ENCODE measurements at regions not wholly inside any gene's neighbourhood (a gene's known extent, or its start where the extent isn't known, plus 50 kb on each side); places are given as distances from the start of the nearest gene placed in this dataset.
A peak's percentile ranks its signal among the peaks of the same experiment; 100 is the strongest.

DNA sequence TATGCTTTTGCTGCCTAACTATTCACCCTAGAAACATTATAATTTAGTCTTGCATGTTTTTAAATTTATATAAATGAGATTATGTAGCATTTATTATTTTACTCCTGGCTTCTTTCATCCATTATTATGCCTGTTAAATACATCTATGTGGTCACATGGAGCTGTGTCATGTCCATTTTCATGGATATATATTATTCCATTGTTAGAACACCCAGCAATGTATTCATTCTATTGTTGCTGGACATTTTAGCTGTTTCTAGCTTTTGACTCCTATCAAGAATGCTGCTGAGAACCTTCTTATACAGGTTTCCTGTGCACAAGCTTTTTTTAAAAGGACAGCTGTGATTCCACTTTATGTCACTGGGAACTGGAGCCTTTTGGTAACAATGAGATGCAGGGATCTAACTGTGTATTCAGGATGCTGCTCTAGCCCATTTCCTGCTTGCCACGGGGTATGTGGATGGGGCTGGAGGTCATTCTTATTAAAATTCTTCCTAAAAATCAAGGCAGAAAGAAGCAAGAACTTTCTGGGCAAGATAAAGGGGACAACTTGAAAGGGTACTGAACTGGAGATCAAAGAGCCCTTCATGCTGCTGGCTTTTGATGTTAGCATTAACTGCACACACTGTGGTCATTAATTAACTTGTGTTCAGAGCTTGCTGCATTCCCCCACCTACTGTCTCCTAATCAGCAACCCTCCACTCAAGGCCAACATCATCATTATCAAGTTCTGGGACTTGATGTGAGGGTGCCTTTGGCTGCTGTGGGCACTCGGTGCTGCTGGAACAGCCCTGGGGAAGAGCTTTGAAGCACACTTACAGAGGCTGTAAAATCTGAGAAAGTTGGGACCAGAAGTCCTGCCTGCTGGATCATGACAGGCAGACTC lies 96.6 kb upstream of the AKIRIN2 start:
- DNase-seq: no peak

DNA sequence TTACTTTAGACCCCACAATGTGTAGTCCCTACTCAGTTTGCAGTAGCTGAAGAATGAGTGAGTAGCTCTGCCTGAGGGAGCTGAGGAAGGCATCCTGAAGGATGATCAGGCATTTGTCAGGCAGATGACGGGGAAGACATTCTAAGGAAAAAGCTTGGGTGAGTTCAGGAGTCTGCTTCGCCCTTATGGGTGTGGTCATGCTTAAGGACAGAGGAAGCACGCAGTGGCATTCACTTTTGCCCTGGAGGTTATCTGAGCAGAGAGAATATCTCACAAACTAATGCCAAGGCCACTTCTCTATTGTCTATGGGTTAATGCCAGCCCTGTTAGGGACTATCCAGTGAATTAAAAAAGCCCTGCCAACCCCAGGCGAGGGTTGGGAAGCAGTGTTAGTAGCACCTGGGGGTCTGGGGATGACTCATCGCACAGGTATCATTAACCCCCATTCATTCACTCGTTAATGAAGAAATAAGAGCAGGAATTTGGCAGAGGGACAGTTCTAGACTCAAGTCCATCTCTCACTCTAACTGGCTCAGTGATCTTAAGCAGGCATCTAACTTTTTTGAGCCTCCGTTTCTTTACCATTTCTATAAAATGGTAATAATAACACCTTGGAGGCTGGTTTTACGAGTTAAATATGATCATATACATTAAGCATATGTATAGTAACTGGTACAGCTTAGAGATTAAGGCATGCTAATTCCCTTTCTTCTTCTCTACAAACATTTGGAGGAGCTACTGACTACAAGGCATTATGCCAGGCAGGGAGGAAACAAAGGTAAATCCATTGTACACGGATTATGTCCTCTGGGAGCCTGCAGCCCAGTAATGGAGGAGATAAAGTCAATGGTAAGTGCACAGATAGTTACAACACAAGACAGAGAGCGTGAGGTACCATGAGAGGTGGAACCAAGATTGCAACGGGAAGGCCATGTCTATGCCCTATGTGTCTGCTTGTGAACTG lies 93.2 kb upstream of the AKIRIN2 start:
- peak; percentile 82 for DNase-seq

DNA sequence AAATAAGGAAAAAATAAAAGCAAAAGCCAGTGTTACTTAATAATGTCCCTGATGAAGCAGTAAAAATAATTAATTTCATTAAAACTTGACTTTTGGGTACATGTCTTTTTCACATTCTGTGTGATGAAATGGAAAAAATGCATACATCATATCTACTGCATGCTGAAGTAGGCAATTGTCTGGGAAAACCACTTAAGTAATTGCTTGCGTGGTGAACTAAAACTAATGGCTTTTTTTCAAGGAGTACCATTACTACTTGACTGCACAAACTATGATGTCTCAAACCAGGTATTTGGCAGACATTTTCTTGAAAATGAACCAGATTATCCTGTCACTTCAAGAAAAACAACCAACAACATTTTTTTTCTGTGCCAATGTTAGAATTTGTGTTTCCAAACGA lies 91.3 kb upstream of the AKIRIN2 start:
- DNase-seq: no peak

DNA sequence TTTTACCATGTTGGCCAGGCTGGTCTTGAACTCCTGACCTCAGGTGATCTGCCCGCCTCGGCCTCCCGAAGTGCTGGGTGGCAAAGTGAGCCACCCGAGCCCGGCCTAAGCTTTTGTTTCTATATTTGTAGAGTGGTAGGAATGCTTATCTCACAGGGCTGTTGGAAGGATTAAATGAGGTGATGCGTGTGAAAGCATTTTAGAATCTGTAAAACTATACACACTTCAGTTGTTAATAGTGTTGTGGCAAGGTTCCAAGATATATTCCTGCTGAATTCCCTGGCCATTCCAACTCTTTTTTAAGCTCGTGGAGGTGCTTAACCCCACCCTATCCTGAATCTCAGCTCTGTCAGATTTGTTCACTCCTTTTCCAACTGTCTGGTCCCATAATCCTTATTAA lies 89.9 kb upstream of the AKIRIN2 start:
- DNase-seq: no peak

DNA sequence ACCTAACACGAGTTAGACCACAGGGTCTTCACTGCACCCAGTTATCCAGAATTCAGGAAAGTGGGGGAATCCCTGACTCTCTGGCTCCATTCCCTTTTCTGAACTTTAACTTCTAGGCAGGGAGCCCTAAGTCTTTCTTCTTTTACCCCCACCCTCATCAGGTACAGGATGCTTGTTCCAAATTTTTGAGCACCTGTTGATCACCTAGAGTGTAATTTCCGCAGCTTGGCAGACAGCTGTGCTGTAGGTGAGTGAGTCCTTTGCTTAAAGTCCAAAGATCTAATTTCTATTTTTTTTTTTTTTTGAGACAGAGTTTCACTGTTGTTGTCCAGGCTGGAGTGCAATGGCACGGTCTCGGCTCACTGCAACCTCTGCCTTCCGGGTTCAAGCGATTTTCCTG lies 89.5 kb upstream of the AKIRIN2 start:
- DNase-seq: no peak

DNA sequence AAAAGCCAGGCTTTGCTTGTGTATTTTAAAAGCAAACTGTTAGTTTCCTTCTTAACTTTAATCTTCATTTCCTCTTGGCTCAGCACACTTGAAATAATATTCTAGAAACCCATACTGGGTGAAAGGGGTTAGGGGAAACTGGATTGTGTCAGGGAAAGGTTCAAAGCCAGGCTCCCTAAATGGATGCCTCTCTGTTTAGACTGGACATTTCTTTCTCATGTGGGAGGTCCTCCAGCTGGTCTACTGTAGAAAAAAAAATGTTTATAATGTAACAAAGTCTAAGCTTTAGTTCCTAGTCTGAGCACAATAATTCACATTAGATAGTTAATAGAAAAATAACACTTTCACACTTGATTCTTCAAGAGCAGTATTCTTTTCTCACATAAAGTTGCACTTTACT lies 89.0 kb upstream of the AKIRIN2 start:
- no peak for DNase-seq

DNA sequence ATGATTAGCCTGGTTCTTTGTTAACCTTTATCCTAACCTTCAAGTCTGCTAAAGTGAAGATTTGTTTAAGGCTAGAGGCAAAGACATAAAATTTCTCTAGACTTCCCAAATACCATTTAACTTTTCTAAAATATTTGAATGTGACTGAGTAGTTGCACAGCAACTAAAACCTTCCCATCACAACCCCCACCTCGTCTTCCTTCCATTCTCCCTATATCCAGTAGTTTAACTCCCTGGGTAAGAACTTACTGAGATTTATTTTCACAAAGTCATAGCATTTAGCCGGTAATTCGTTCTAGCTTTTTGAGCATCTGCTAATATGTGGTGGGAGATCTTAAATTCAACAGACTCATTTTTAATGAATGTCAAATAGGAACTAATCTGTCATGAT lies 87.9 kb upstream of the AKIRIN2 start:
- no peak for DNase-seq

DNA sequence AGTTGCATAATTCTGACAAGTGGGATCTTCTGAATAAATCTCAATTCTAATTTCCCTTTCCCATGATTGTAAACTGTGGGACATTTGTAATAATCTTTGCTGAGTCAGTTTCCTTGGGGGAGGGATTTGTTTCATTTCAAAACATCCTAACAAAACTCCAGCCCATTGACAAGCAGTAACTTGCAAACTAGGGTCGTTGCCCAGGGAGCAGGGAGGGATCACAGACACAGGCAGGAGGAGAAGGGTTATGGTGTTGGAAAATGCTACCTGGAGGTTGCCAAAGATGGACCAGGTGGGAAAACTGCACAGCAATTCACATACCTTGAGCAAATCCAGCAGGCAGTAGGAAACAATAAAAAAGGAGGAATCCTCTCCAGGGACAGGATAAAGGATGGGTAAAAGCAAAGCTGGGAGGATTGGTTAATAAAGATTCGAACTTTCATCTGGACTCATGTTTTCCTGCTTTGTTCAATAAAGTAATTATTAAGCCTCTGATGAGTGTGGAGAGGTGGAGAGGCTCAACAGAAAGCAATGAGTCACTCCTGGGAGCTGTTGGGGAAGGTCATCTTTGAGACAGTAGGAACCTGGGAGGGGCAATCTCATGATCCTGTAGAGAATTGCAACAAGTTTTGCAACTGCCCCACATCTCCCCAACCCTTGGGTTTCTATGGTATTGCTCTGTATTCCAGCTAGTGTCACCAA lies 87.3 kb upstream of the AKIRIN2 start:
- peak; percentile 55 for DNase-seq

DNA sequence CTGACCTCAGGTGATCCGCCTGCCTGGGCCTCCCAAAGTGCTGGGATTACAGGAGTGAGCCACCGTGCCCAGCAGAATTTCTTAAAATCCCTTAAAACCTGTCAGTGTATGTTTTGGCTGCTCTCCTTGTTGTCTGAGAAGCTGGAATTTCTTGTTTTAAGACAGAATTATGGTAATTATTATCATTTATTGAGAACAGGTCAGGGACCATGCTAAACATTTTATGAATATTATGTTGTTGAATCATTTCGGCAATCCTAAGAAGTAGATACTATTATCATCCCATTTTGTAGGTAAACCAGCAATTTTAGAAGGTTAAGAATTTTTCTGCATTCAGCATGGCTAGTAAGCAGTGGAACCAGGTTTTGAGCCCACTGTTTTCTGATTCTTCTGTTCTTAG lies 86.1 kb upstream of the AKIRIN2 start:
- no peak for DNase-seq

DNA sequence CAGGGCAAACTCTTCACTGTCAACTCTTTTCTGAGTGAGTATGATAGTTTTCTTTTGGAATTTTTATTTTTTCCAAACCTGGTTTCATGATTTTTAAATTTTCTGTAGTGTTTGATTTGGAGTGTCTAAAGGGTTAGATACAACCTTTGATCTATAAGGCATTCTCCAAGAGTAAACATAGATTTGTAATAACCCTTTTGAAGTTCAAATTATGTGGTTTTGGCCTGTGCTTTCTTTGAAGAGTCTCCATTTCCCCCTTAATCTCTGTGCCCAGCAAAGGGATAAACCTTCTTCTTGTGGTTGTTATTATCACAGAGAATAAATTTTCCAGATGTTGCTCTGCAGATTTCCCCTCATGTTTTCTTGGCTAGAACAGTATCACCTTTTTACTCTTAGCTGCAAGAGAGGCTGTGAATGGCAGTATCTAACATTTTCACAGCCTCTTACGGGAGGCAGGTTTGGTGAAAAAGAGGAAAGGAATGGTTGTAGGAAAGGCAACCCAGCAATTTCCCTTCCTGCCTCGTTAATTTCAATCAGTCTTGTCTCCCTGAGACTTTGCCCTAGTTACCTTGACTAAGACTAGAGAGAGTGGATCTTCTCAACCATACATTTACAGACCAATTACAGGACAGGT lies 83.3 kb upstream of the AKIRIN2 start:
- DNase-seq: no peak

DNA sequence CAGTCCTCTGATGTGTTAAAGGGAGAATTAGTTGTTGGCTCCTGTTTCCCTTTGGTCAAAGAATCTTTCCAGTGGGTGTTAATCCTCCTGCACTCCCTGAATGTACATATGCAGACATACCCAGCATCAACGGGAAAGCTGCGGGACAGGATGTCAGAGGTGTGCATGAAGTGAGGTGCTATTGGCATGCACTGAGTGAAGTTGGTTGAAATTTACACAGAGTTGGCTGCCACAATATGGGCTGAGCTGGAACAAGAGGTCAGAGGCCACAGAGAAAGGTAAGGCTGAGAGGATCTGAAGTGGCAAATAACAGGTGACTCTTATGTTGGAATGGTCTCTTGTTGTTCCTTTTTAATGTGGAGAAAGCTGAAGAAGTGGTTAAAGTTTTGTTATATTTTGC lies 82.7 kb upstream of the AKIRIN2 start:
- no peak for DNase-seq

DNA sequence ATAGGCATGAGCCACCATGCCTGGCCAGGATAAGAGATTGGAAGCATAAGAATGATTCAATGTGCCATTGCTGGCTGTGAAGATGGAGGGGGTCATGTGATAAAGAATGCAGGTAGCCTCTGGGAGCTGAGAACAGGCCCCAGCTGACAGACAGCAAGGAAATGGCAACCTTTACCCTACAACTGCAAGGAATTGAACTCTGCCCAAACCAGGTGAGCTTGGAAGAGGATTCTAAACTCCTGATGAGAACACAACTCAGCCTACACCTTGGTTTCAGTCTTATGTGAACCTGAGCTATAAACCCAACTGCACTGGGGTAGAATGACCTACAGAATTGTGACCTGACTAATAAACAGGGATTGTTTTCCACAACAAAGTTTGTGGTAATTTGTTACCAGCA lies 82.0 kb upstream of the AKIRIN2 start:
- DNase-seq: no peak

DNA sequence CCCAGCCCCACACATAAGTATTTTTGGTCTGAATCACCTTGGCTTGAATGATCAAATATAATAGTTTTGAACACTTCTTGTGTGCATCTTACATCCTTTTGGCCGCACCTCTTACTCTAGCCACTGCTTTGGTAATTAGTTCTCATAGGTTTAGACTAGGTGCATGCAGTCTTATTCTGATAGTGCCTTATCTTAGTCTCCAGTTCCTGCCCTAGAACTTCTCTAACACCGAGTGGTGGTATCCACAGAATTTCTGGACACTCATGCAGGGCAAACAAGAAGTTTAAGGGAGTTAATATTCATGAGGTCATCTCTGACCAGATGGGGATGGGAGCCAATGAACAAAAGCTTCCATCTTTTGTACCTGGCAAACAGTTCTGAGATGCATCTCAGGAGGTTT lies 77.5 kb upstream of the AKIRIN2 start:
- DNase-seq: no peak

DNA sequence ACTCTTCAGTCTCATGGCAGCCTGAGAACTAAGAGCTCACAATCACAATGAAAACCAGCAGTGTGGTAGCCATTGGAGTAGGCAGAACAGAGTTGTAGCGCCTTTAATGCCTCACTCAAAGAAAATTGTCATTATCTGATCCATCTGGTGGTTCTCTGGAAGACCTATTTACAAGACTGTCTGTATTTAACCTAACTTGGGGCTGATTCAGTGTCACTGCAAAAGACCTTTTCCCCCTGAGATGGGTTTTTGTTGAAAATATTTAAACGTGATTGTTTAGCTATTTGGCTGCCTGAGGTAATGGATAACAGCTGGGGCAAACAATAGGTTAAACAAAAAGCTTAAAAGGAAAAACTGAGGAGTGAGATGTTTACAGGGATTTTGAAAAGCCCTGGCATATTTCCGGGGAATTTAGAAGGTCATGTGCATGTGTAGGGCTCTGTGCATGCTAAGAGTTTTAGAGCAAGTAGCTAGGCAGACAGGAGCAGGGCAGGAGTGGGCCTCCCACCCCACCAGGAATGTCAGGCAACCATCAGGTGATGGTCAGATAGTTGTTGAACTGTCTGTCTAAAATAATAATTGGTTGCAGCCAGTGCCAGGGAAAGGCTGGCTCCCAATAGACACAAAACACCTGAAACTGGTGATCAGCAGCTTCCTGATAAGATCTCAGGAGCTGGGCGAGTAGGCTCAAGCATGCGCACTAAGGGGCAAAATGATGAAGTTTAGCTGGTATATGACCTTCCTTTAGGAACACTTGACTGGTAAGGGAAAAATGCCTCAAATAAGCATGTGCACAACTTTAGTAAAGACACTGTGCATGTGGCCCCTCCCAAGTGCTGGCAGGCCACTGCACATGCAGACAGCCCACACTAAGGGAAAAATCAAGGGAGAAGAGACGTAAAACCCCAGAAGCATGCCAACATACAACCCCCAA lies 70.8 kb upstream of the AKIRIN2 start:
- peak; percentile 89 for DNase-seq

DNA sequence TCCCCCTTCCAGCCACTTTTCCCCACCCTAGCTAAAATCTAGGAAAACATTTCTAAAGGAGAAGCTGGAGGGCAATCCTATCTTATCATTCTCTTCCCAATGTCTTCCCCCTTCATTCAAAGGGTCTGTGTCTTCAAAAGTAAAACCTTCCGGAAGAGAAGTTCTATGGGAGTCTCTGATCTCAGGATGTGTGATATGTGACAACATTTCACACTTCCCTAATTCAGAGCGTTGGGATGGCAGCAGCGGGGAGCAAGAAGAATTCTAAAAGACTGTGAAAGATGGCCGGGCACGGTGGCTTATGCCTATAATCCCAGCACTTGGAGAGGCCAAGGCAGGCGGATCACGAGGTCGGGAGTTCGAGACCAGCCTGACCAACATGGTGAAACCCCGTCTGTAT lies 65.4 kb upstream of the AKIRIN2 start:
- no peak for DNase-seq

DNA sequence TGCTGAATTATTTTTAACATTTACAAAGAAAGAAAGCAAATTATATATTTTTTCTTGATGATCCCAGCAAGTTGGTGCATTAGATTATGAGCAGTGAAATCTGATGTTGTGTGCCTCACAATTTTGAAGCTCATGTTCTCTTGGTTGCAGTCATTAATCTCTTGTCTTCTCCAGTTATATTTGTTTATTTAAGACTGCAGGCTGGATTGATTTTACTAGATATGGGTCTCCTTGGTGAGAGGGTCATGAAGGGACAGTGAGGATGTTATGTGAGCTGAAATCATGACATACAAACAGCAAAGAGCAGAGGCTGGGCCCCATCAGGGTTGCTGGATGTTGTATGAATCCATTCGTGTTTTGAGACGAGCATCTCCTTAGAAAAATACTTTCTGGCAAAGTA lies 64.2 kb upstream of the AKIRIN2 start:
- no peak for DNase-seq

DNA sequence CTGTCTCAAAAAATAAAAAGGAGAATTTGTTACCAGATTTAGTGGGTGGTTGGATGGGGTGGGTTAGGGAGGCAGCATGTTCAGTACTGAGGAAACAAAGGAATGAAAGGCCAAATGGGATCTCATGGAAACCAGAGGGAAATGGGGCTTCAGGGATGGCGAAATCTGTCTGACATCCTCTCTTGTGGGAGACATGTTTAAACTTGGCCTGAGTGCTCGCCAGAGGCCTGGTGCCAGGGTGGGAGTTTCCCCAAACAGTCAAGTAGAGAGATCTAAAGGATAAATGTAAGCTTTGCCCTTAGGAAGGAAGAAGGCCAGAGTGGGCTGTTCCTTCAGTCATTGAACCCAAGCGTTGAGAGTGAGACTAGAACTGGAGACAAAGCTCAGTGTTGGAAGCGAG lies 61.9 kb upstream of the AKIRIN2 start:
- no peak for DNase-seq

DNA sequence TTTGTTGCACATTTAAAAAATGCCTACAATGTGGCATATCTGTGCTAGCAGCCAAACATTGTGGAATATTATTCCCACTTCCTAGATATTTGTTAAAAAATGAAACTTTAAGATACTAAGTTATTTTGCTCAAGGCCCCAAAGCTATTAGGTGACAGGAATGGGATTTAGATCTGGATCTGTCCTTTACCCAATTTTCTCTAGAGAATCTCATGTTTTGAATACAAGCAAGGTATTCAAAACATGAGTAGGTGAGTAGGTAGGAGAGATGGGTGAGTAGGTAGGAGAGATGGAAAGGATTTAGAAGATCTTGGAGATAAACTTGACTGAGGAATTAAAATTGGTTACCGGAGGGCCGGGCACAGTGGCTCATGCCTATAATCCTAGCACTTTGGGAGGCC lies 61.2 kb upstream of the AKIRIN2 start:
- DNase-seq: no peak

DNA sequence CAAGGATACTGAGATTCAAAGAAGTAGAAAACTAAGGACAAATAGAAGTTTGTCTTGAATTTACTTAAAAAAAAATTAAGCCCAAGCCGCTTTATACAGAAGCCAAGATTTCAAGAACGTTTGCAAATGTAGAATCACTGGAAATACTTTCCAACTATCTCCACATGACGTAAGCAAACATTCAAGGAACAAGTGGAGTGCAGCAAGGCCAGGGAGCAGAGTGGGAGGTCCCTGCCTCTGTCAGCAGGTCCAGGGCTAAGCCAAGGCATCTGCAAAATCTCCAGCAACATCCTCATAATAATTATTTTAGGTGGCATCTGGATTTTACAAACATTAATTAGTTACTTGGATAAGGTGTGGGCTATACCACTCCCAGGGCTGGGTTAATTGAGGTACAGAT lies 60.1 kb upstream of the AKIRIN2 start:
- DNase-seq: no peak

DNA sequence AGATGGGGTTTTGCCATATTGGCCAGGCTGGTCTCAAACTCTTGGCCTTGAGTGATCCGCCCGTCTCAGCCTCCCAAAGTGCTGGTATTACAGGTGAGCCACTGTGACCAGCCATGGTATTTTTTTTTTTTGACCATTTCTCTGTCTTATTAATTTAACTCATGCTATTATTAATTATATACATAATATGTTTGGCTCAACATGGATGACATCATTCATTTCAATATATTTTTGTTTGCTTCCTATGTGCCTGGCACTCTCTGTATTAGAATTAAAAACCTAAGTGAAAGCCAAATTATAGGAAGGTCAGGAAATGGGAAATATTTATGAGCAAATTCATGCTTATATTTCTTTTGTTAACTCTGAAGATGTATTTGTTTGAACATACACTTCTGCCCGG lies 55.8 kb upstream of the AKIRIN2 start:
- DNase-seq: no peak

DNA sequence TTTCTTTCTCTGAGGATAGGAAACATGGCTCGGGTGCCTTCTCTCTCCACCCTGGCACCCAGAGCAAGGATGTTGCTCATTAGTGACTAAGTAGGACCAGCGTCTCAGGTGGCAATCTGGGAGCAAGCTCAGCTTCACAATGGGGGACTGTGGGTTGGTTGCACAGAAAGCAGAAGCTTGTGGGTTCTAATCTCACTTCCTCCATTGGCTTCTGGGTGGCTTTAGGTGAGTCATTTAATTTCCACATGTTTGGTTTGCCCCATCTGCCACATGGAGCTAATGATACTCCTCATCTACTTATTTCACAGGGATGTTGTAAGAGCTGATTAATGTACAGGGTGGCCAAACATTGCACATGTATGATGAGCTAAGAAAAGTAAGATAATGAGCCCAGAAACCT lies 54.8 kb upstream of the AKIRIN2 start:
- peak; percentile 67 for DNase-seq

All from NCI-H69 (cell line).